ENCODE measurements at regions not wholly inside any gene's neighbourhood (a gene's known extent, or its start where the extent isn't known, plus 50 kb on each side); places are given as distances from the start of the nearest gene placed in this dataset.

DNA sequence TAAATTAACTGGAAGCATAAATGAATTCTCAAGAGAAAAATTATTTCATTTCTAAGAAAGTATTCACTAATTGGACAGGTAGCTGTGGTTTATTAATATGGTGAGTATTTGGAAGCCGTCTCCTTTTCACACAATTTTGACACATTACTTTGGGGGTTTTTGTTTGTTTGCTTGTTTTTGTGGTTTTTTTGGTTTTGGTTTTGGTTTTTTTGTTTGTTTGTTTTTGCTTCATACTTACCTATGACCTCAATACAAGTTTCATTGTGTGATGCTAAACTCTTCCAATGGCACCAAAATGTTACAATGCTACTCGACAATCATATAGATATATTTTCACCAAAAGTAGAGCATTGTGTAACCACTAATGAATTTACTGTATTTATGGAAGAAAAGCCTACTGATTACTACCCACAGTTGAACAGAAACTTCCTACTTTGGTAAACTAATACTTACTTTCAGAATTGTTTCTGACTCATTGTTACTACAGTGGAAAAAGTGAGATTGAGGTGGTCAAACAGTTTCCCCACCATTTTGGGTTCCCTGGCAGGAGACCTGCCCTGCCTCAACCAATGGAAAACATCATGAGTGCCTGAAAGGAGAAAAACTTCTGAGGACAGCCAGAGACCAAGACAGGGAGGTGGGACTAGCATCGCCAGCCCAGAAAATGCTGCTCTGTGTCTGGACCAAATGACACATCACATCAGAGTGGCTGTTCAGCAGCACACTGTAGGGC is 443.1 kb downstream of the HNRNPD start:
- no peak overlapping the region for H2BK20ac ChIP-seq (ENCODE audit: low read length)
- FAIRE-seq: no peak
- H2AFZ ChIP-seq (ENCODE audit: low read length): no peak overlapping the region
- H3K14ac ChIP-seq (ENCODE audit: insufficient read length): no peak overlapping the region
- H3K9me3 ChIP-seq (ENCODE audit: insufficient read depth in 2 of 2, low read depth in 1 of 2, low read length in 1 of 2): no peaks in the 10 kb centered on the region
- no peak overlapping the region for H3K27ac ChIP-seq (ENCODE audit: low read depth, low read length)
- no peak overlapping the region for H4K91ac ChIP-seq (replicated peaks; ENCODE audit: insufficient read length, low read length)
- TF ChIP-seq TAF7 (optimal IDR thresholded peaks at IDR 0.05; ENCODE audit: borderline replicate concordance, low read depth, low read length) (no peak), TAF1 (IDR thresholded peaks at IDR 0.05; ENCODE audit: low read depth, low read length) (no peak), CTBP2 (IDR thresholded peaks at IDR 0.05; ENCODE audit: borderline replicate concordance, insufficient read depth, insufficient read length, low read length) (no peak), RXRA (IDR thresholded peaks at IDR 0.05; ENCODE audit: insufficient read depth, low read depth, low read length) (no peak), SP4 (IDR thresholded peaks at IDR 0.05; ENCODE audit: low read length) (no peak), KDM1A (IDR thresholded peaks at IDR 0.05; ENCODE audit: borderline replicate concordance, low read length) (no peak), FOSL1 (IDR thresholded peaks at IDR 0.05; ENCODE audit: insufficient read depth, low read depth, low read length) (no peak), SIX5 (IDR thresholded peaks at IDR 0.05; ENCODE audit: low read depth, low read length) (no peak), POLR2A (IDR thresholded peaks at IDR 0.05; ENCODE audit: control extremely low read depth in 1 of 2, low read depth in 2 of 2, low read length in 2 of 2) (no peak), CHD1 (IDR thresholded peaks at IDR 0.05; ENCODE audit: low read depth, low read length) (no peak), TBP (IDR thresholded peaks at IDR 0.05; ENCODE audit: low read depth, low read length) (no peak), SP1 (IDR thresholded peaks at IDR 0.05; ENCODE audit: low read depth, low read length) (no peak), GABPA (IDR thresholded peaks at IDR 0.05; ENCODE audit: borderline replicate concordance, insufficient read depth, low read length) (no peak)
- TF ChIP-seq, protein P1, sequence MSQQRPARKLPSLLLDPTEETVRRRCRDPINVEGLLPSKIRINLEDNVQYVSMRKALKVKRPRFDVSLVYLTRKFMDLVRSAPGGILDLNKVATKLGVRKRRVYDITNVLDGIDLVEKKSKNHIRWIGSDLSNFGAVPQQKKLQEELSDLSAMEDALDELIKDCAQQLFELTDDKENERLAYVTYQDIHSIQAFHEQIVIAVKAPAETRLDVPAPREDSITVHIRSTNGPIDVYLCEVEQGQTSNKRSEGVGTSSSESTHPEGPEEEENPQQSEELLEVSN (IDR thresholded peaks at IDR 0.05): no peak
- no peak for DNase-seq (ENCODE audit: low read depth in 1 of 2, low spot score in 2 of 2)
- no peaks in the 10 kb centered on the region for H3K79me1 ChIP-seq (ENCODE audit: low read depth, low read length)
- H3K27me3 ChIP-seq (replicated peaks in 1 of 4; ENCODE audit: control insufficient read depth in 3 of 4, extremely low read depth in 1 of 4, insufficient read depth in 3 of 4, low read length in 3 of 4): no peaks in the 10 kb centered on the region
- H3K18ac ChIP-seq (ENCODE audit: extremely low read depth, low read length): no peak overlapping the region
- H3K36me3 ChIP-seq (ENCODE audit: control insufficient read depth in 2 of 4, insufficient read depth in 4 of 4, low read length in 3 of 4): no peaks in the 10 kb centered on the region
- no peak overlapping the region for H2BK12ac ChIP-seq (ENCODE audit: low read depth, low read length)
- H3K56ac ChIP-seq (replicated peaks; ENCODE audit: insufficient read length, low read depth, low read length): no peak overlapping the region
- ChIA-PET POLR2A (ENCODE audit: partially characterized antibody) (no interaction called here), CTCF (ENCODE audit: partially characterized antibody) (interaction anchor here (1.0 to 1.5 kb wide), 3 partner anchors 10 to 18 kb away, joined by 4 to 6 read pairs (median 5); no protein-coding TSS in a partner anchor)
- H3K4me2 ChIP-seq (ENCODE audit: insufficient read depth in 1 of 2, low read depth in 2 of 2, low read length in 2 of 2): no peak overlapping the region
- no peaks in the 10 kb centered on the region for H4K20me1 ChIP-seq (replicated peaks in 1 of 2; ENCODE audit: control insufficient read depth in 1 of 2, insufficient read depth in 2 of 2, low read length in 2 of 2)
- no peaks in the 10 kb centered on the region for H3K79me2 ChIP-seq (ENCODE audit: control insufficient read depth in 1 of 2, insufficient read depth in 2 of 2, low read length in 2 of 2)
- no peak overlapping the region for H3K4me3 ChIP-seq (ENCODE audit: extremely low read depth in 1 of 4, insufficient read depth in 2 of 4, low read depth in 3 of 4, low read length in 4 of 4)
- no peaks in the 10 kb centered on the region for H3K23me2 ChIP-seq (ENCODE audit: low read depth, low read length)
- H3K4me1 ChIP-seq (replicated peaks in 1 of 4; ENCODE audit: control insufficient read depth in 3 of 4, insufficient read depth in 4 of 4, low read length in 3 of 4): no peaks in the 10 kb centered on the region
- no peak overlapping the region for H2BK5ac ChIP-seq (ENCODE audit: low read depth, low read length)
- H2BK120ac ChIP-seq (replicated peaks; ENCODE audit: low read depth, low read length): no peak overlapping the region
- H4K8ac ChIP-seq (ENCODE audit: extremely low read depth, insufficient read depth, low read length): no peak overlapping the region
- H2BK15ac ChIP-seq (ENCODE audit: low read length): no peak overlapping the region
- H3K4ac ChIP-seq (replicated peaks; ENCODE audit: insufficient read length, low read depth, low read length): no peak overlapping the region
- no peak overlapping the region for H4K5ac ChIP-seq (ENCODE audit: insufficient read length, low read depth, low read length)
- no peak overlapping the region for H3K23ac ChIP-seq (ENCODE audit: insufficient read length)
- no peak overlapping the region for H3K9ac ChIP-seq (replicated peaks in 1 of 4; ENCODE audit: extremely low read depth in 1 of 4, low read depth in 3 of 4, low read length in 3 of 4)
- 89% methylated on average over 3 of the region's 3 CpGs; no CpG with 5 or more reads in 1 of the 2 experiments for WGBS, 2 experiments (ENCODE audit: extremely low coverage in 1 of 2, insufficient coverage in 1 of 2, insufficient read length in 1 of 2, insufficient replicate concordance in 2 of 2, low coverage in 1 of 2, low lambda C conversion rate in 2 of 2, missing lambda C conversion rate in 1 of 2)
- no peak overlapping the region for H2AK5ac ChIP-seq (ENCODE audit: low read depth, low read length)

All from H1 (cell line).